ENCODE measurements at regions not wholly inside any gene's neighbourhood (a gene's known extent, or its start where the extent isn't known, plus 50 kb on each side); places are given as distances from the start of the nearest gene placed in this dataset.
A peak's percentile ranks its signal among the peaks of the same experiment; 100 is the strongest.

- H2BK12ac ChIP-seq (ENCODE audit: insufficient read length, low read depth, low read length) = no peak overlapping the region
- no peak overlapping the region for H2BK20ac ChIP-seq (ENCODE audit: low read depth, low read length, poor library complexity, severe bottlenecking)
- peak; percentile 41 for DNase-seq
- H2AFZ ChIP-seq (ENCODE audit: low read length) = no peak overlapping the region
- no peaks in the 10 kb centered on the region; a peak in 1 of 5 replicates for H3K9me3 Mint-ChIP-seq
- H3K18ac ChIP-seq (ENCODE audit: insufficient read length, low read depth, low read length) = no peak overlapping the region
- no peaks in the 10 kb centered on the region for H3K27me3 ChIP-seq (ENCODE audit: insufficient read depth, low read length)
- no peaks in the 10 kb centered on the region for H3K23me2 ChIP-seq (ENCODE audit: insufficient read length, low read depth, low read length, poor library complexity, severe bottlenecking)
- H3K79me1 ChIP-seq (ENCODE audit: insufficient read depth, low read depth, low read length, poor library complexity, severe bottlenecking) = no peaks in the 10 kb centered on the region
- no peaks in the 10 kb centered on the region for H3K9me3 ChIP-seq (ENCODE audit: control insufficient read depth, low read depth, low read length)
- H3K4me1 ChIP-seq (ENCODE audit: insufficient read depth, low read length) = peaks cover 2% of the 10 kb centered on the region; the same call in 1 of the 2 replicates
- H2BK120ac ChIP-seq (ENCODE audit: low read depth, low read length, poor library complexity, severe bottlenecking) = no peak overlapping the region
- H3K79me2 ChIP-seq (ENCODE audit: insufficient read depth, low read length) = no peaks in the 10 kb centered on the region
- TF ChIP-seq CTCF (conservative IDR thresholded peaks at IDR 0.05) = no peak
- H3K14ac ChIP-seq (ENCODE audit: insufficient read depth, low read length) = no peak overlapping the region
- no peak overlapping the region for H3T11ph ChIP-seq (ENCODE audit: low read length)
- H4K5ac ChIP-seq (ENCODE audit: insufficient read length, low read depth, low read length) = no peak overlapping the region
- H3K27ac ChIP-seq (ENCODE audit: insufficient read length, low read depth, low read length) = no peak overlapping the region
- H2AK5ac ChIP-seq (ENCODE audit: insufficient read length, low read length) = no peak overlapping the region
- no peak overlapping the region for H3K56ac ChIP-seq (ENCODE audit: insufficient read length, low read depth, low read length)
- no peaks in the 10 kb centered on the region; the same call in 1 of the 2 replicates for H3K27me3 Mint-ChIP-seq (ENCODE audit: low read depth)
- H4K8ac ChIP-seq (replicated peaks; ENCODE audit: insufficient read length, low read depth, low read length) = no peak overlapping the region
- no peak overlapping the region for H3K23ac ChIP-seq (ENCODE audit: insufficient read length, low read depth, low read length)
- H4K91ac ChIP-seq (ENCODE audit: insufficient read length, low read depth, low read length) = no peak overlapping the region
- H3K4ac ChIP-seq (ENCODE audit: low read depth, low read length) = no peak overlapping the region
- peaks cover 0 to 2% (median 0%) of the 10 kb centered on the region in 3 experiments; a peak in 1 of 7 replicates for H3K36me3 Mint-ChIP-seq (ENCODE audit: insufficient read depth in 1 of 3, low read depth in 3 of 3)
- no peak overlapping the region for H3K9ac ChIP-seq (ENCODE audit: extremely low read depth, insufficient read length, low read length)
- H3K27ac Mint-ChIP-seq = no peak overlapping the region
- no peak overlapping the region for H2BK15ac ChIP-seq (ENCODE audit: low read depth, low read length)
- H4K20me1 ChIP-seq (ENCODE audit: control insufficient read depth, insufficient read depth, insufficient read length) = no peaks in the 10 kb centered on the region
- WGBS (ENCODE audit: extremely low coverage, insufficient read length, low lambda C conversion rate) = no CpG with 5 or more reads among the region's 5 CpGs
- peaks cover 22 to 25% of the 10 kb centered on the region in 2 experiments for H3K4me1 Mint-ChIP-seq
- H2BK5ac ChIP-seq (ENCODE audit: insufficient read length, low read length) = no peak overlapping the region
- no peak overlapping the region for H3K4me3 Mint-ChIP-seq
- no peak overlapping the region for H3K4me2 ChIP-seq (ENCODE audit: insufficient read depth, insufficient read length, low read length)
Observed at GRCh38 chr2:108074946-108075345, 88.6 kb downstream of the SLC5A7 start.
